Osteocyte (in vitro differentiated cells): ENCODE measurements at regions not wholly inside any gene's neighbourhood (a gene's known extent, or its start where the extent isn't known, plus 50 kb on each side); places are given as distances from the start of the nearest gene placed in this dataset.

Source experiments
- DNase-seq: peaks from one replicate; pipeline ENCODE4 v3.0.0; 2021; ENCODE audit warnings: mixed read lengths; ENCODE audit not compliant: unreplicated experiment; ENCODE audit errors: extremely low spot score
- H3K27ac Mint-ChIP-seq: one replicate; pipeline ENCODE4 v1.8.0; 2021; ENCODE audit warnings: mild to moderate bottlenecking, mixed read lengths; ENCODE audit not compliant: unreplicated experiment
- H3K27me3 Mint-ChIP-seq: one replicate; pipeline ENCODE4 v1.8.0; 2021; ENCODE audit warnings: mixed read lengths; ENCODE audit not compliant: unreplicated experiment
- H3K36me3 Mint-ChIP-seq: one replicate; pipeline ENCODE4 v1.8.0; 2021; ENCODE audit warnings: mixed read lengths; ENCODE audit not compliant: unreplicated experiment
- H3K4me1 Mint-ChIP-seq: one replicate; pipeline ENCODE4 v1.8.0; 2021; ENCODE audit warnings: mixed read lengths; ENCODE audit not compliant: unreplicated experiment
- H3K4me3 Mint-ChIP-seq: one replicate; pipeline ENCODE4 v1.8.0; 2021; ENCODE audit warnings: mild to moderate bottlenecking, moderate library complexity, mixed read lengths; ENCODE audit not compliant: unreplicated experiment
- H3K9me3 Mint-ChIP-seq: one replicate; pipeline ENCODE4 v1.8.0; 2021; ENCODE audit warnings: mixed read lengths; ENCODE audit not compliant: unreplicated experiment
- CTCF ChIP-seq: fragments of 200-600 bp; sonication (generic); IDR thresholded peaks from 2 replicates; pipeline ENCODE4 v1.5.0; 2021; ENCODE audit warnings: antibody characterized with exemption, mild to moderate bottlenecking, moderate library complexity

GRCh38 chr11:114774599-114775361 lies 96.5 kb downstream of the NXPE2 start:
- Mint-ChIP-seq H3K27ac (no peak overlapping the region), H3K9me3 (no peaks in the 10 kb centered on the region), H3K4me1 (no peaks in the 10 kb centered on the region), H3K36me3 (no peaks in the 10 kb centered on the region), H3K27me3 (peaks cover 9% of the 10 kb centered on the region), H3K4me3 (no peak overlapping the region)
- no peak for DNase-seq
- peak; percentile 61 for TF ChIP-seq CTCF

- DNase-seq, result no peak
- no peak overlapping the region for H3K27ac Mint-ChIP-seq
- no peaks in the 10 kb centered on the region for H3K36me3 Mint-ChIP-seq
- TF ChIP-seq CTCF, result no peak
- no peaks in the 10 kb centered on the region for H3K4me1 Mint-ChIP-seq
- H3K9me3 Mint-ChIP-seq, result no peaks in the 10 kb centered on the region
- no peak overlapping the region for H3K4me3 Mint-ChIP-seq
- H3K27me3 Mint-ChIP-seq, result peaks cover 9% of the 10 kb centered on the region
These were observed 97.7 kb downstream of the NXPE2 start for GRCh38 chr11:114775875-114776621.

- no peak overlapping the region for H3K27ac Mint-ChIP-seq
- H3K9me3 Mint-ChIP-seq, result no peaks in the 10 kb centered on the region
- no peaks in the 10 kb centered on the region for H3K4me1 Mint-ChIP-seq
- no peak overlapping the region for H3K4me3 Mint-ChIP-seq
- peaks cover 9% of the 10 kb centered on the region for H3K27me3 Mint-ChIP-seq
- TF ChIP-seq CTCF, result no peak
- no peaks in the 10 kb centered on the region for H3K36me3 Mint-ChIP-seq
- DNase-seq, result no peak
These were observed 98.6 kb downstream of the NXPE2 start for GRCh38 chr11:114776956-114777355.

- no peaks in the 10 kb centered on the region for H3K9me3 Mint-ChIP-seq
- H3K27me3 Mint-ChIP-seq, result peaks cover 9% of the 10 kb centered on the region
- H3K36me3 Mint-ChIP-seq, result no peaks in the 10 kb centered on the region
- no peak overlapping the region for H3K27ac Mint-ChIP-seq
- no peaks in the 10 kb centered on the region for H3K4me1 Mint-ChIP-seq
- DNase-seq, result no peak
- no peak overlapping the region for H3K4me3 Mint-ChIP-seq
- TF ChIP-seq CTCF, result no peak
These were observed 100.9 kb downstream of the NXPE2 start for GRCh38 chr11:114779189-114779588.

DNA sequence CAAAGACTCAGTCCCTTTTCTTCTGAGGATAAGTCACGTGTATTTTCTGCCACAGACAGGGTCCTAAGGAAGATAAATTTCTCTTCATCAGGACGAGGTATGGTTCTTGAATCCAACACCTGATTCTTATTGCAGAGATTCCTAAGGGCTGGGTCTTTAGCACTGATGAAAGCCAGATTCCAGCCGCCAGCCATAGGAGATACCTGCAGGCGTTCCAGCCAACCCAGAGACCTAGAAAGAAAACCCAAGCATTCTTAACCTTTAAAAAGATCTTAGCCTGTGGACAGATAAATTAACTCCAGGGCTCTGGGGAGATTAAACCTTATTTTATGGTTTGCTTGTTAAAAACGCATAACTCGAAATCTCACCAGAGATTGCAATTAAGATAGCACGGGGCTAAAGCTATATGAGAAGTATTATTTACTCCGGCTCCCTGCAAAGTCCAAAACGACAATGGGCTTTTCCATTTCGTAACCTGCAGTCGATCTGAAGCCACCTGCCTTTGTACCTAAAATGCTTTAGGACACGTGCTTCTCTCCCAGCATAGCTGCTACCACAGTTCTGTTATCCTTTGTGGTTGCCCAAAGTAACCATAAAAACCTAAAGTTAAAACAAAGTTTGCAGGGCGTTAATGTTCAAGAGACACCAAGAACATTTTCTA lies 104.5 kb downstream of the NXPE2 start:
- no peak for TF ChIP-seq CTCF
- Mint-ChIP-seq H3K4me3 (no peak overlapping the region), H3K4me1 (no peaks in the 10 kb centered on the region)

More for the DNA sequence above, 104.5 kb downstream of the NXPE2 start:
- no peak for DNase-seq
- Mint-ChIP-seq H3K27me3 (peaks cover 5% of the 10 kb centered on the region), H3K9me3 (no peaks in the 10 kb centered on the region), H3K27ac (no peak overlapping the region), H3K36me3 (no peaks in the 10 kb centered on the region)
